LNCAP (cell line): ENCODE measurements at regions not wholly inside any gene's neighbourhood (a gene's known extent, or its start where the extent isn't known, plus 50 kb on each side); places are given as distances from the start of the nearest gene placed in this dataset.

ENCODE experiments used
- TF ChIP-seq, protein P1 (sequence below): fragments of 450-650 bp; IDR thresholded peaks from 2 replicates; pipeline ENCODE4 v1.5.1; 2017; ENCODE audit warnings: mild to moderate bottlenecking

DNA sequence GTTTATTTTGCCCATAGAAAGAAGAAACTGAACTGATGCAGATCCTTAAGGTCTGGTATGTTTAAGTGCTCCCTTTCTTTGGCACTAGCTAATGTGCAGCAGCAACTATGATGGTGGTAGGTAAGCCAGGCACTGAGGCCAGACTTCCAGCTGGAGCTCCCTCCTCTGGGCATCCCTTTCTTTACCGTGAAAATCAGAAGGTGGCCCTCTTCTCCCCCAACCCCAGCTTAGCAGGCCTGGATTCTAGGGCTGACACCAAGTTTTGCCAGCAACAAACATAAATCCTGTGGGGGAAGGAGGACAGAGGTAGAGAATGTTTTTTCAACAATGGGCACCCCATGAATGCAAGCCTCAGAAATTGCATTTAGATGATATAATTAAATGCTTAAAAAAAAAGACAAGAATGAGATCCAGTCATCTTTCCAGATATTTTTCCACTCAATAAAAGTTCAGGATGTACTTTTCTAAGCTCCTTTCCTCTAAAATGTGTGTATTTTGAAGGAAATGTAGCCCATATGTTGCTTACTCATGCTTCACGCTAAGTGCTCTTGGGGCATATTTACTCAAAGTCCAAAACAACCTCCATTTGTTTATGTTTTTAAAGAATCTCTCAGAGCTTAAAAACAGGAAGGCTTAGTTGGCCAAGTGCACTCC, 123.9 kb upstream of the NXT1 start:
- TF ChIP-seq, protein P1, sequence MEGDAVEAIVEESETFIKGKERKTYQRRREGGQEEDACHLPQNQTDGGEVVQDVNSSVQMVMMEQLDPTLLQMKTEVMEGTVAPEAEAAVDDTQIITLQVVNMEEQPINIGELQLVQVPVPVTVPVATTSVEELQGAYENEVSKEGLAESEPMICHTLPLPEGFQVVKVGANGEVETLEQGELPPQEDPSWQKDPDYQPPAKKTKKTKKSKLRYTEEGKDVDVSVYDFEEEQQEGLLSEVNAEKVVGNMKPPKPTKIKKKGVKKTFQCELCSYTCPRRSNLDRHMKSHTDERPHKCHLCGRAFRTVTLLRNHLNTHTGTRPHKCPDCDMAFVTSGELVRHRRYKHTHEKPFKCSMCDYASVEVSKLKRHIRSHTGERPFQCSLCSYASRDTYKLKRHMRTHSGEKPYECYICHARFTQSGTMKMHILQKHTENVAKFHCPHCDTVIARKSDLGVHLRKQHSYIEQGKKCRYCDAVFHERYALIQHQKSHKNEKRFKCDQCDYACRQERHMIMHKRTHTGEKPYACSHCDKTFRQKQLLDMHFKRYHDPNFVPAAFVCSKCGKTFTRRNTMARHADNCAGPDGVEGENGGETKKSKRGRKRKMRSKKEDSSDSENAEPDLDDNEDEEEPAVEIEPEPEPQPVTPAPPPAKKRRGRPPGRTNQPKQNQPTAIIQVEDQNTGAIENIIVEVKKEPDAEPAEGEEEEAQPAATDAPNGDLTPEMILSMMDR = no peak

DNA sequence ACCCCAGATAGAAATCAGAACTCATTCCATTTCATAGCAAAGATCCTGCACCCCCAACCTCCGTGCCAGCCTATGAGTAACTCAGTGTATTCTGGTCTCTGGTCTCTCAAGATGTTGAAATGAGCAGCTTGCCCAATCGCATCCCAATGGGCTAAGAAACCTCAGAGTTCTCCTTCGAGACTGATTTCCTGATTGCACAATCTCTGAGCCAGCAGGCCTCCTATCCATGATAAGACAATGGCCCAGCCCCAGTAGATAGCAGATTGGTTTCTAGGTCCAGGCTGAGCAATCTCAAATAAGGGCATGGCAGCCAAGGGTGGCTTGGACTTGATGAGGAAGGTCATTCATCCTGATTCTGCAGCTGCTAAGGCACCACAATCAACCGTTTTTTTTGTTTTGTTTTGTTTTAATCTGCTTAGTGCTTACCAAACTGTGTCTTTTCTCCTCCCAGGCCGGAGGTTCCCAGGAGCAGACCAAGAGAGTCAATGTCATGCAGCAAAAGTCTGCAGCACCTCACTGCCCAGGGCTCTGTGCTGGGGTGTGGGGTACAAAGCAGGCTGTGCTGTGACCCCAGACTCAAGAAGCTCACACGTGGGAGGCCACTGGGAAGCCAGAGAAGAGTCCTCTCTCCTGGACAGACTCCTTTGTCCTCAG, 125.1 kb upstream of the NXT1 start:
- TF ChIP-seq, protein P1 = no peak

DNA sequence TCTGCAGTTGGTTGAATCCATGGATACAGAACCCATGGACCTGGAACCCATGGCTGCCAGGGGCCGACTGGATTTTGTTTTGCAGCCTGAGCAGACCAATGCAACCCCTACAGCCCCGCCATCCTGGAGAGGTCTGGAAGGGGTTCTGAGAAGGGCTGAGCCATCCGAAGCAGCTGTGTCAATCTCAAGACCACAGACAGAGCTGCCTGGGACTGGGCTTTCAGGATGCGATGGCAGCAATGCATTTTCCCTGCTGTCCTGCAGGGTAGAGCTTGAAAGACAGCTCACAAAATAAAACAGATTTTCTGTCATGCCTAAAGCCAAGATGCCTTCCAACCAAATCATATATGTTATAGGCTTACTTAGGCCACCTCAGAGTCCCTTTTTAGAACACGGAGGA, 125.8 kb upstream of the NXT1 start:
- TF ChIP-seq, protein P1 = no peak

DNA sequence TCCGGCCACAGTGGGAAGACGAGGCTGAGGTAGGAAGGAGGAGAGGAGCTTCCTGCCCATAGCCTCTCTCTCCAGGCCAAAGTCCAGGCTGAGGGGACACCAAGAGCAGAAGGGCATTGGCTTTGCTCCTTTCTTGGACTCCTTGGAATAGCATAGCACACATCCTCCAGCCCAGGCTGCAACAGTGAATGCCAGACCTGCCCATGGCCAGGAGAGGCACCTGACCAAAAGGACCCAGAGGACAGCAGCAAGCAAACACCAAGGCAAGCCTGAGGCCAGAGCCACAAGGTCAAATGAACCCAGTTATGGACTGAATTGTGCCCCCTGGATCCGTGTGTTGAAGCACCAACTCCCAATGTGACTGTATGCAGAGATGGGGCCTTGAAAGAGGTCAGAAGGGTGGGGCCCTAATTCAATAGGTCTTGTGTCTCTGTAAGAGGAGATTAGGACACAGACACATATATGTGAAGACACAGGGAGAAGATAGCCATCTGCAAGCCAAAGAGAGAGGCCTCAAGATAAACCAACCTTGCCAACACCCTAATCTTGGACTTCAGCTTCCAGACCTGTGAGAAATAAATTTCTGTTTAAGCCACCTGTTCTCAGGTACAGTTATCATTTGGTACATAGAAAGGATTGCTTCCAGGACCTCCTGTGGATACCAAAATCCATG, 126.5 kb upstream of the NXT1 start:
- TF ChIP-seq, protein P1 = no peak

DNA sequence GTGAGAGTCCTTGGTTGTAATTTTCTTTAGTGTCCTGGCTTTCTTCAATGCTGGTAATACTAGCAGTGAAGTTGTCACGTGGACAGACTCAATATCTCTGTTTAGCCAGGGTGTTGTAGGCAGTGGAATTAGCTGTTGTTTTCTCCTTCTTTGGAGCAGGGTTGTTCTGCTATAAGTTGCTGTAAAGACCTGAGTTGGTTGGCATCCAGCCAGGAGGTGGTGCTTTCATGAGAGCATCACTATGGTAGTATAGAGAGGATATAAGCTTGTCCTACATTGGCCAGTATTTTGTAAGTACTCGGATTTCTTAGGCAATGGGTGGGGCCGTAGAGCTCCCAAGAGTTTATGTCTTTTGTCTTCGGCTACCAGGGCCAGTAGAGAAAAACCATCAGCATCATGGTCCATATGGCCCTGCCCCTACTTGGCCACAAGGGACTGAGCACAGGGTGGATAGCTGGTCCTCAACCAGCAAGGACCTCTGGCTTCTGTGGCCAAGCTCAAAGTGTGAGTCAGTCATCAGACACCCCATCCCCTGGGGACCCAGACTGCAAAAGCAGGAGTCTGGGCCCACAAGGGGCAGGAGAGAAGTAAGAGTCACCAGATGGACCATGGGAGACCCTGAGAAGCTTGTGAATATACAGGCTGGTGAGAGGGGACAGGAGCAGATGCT, 127.9 kb upstream of the NXT1 start:
- TF ChIP-seq, protein P1 = no peak

DNA sequence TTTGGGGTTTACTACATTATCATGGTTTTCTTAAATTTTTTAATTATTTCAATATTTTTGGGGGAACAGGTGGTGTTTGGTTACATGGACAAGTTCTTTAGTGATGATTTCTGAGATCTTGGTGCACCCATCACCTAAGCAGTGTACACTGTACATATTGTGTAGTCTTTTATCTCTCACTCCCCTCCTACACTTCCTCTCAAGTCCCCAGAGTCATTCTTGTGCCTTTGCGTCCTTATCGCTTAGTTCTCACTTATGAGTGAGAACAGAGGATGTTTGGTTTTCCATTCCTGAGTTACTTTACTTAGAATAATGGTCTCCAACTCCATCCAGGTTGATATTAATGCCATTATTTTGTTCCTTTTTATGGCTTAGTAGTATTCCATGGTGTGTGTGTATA, 130.9 kb upstream of the CD93 start:
- TF ChIP-seq, protein P1 = no peak

DNA sequence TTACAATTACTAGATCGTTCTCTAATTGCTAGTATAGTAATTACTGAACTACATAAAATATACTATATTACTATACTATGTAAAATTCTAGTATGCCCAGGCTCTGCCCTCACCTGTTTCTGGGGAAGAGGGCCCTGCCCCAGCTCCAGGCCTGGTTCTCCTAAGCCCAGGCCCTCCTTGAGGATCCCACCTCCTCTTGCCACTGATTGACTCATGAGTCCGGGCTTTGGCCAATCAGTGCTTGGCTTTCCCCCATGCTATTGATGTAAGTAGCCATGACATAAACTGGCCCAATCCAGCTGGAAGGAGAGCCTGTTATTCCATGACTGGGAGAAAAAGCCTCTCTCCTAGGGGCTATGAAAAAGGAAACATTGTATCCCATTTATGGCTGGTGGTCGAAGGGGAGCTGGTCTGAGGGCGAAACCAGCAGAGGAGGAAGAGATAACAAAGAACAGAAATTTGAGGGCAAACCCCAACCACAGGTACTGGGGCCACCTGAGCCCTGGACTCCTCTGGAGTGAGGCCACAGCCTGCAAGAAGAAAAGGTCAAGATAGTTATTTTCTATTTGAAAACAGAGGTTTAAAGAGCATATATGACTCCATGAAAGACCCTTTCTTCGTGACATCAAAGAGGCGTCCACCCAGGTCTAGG, 129.3 kb upstream of the CD93 start:
- TF ChIP-seq, protein P1 = no peak
